ENCODE measurements at regions not wholly inside any gene's neighbourhood (a gene's known extent, or its start where the extent isn't known, plus 50 kb on each side); places are given as distances from the start of the nearest gene placed in this dataset.

GRCh38 chr13:50400035-50400726, 384.9 kb downstream of the KCNRG start:
- DNase-seq, result peak; percentile 45

GRCh38 chr13:50401049-50401505, 385.8 kb downstream of the KCNRG start:
- no peak for DNase-seq

GRCh38 chr13:50401721-50402465, 386.6 kb downstream of the KCNRG start:
- DNase-seq, result no peak

- no peak for DNase-seq
Observed at GRCh38 chr13:50403311-50403710, 388.1 kb downstream of the KCNRG start.

- DNase-seq, result no peak
Observed at GRCh38 chr13:50404116-50404515, 388.9 kb downstream of the KCNRG start.

- no peak for DNase-seq
Observed at GRCh38 chr13:50404769-50405168, 389.5 kb downstream of the KCNRG start.

- no peak for DNase-seq
Observed at GRCh38 chr13:50406831-50407230, 391.6 kb downstream of the KCNRG start.

- no peak for DNase-seq
Observed at GRCh38 chr13:50408068-50408467, 392.8 kb downstream of the KCNRG start.

- no peak for DNase-seq
Observed at GRCh38 chr13:50409220-50409619, 394.0 kb downstream of the KCNRG start.

- no peak for DNase-seq
Observed at GRCh38 chr13:50410921-50411746, 395.9 kb downstream of the KCNRG start.

- no peak for DNase-seq
Observed at GRCh38 chr13:50412046-50412617, 396.9 kb downstream of the KCNRG start.

- DNase-seq, result no peak
Observed at GRCh38 chr13:50414640-50415039, 399.4 kb downstream of the KCNRG start.

GRCh38 chr13:50415428-50415827, 400.2 kb downstream of the KCNRG start:
- DNase-seq, result no peak

- no peak for DNase-seq
Observed at GRCh38 chr13:50417597-50417996, 402.4 kb downstream of the KCNRG start.

- no peak for DNase-seq
Observed at GRCh38 chr13:50419331-50419865, 404.2 kb downstream of the KCNRG start.

- DNase-seq, result no peak
Observed at GRCh38 chr13:50419896-50420295, 404.7 kb downstream of the KCNRG start.

- no peak for DNase-seq
Observed at GRCh38 chr13:50420718-50421472, 405.7 kb downstream of the KCNRG start.

GRCh38 chr13:50421473-50422130, 406.4 kb downstream of the KCNRG start:
- no peak for DNase-seq

- no peak for DNase-seq
Observed at GRCh38 chr13:50422181-50423148, 407.2 kb downstream of the KCNRG start.

GRCh38 chr13:50424993-50425392, 409.7 kb downstream of the KCNRG start:
- DNase-seq, result no peak
